ENCODE measurements at regions not wholly inside any gene's neighbourhood (a gene's known extent, or its start where the extent isn't known, plus 50 kb on each side); places are given as distances from the start of the nearest gene placed in this dataset.

DNA sequence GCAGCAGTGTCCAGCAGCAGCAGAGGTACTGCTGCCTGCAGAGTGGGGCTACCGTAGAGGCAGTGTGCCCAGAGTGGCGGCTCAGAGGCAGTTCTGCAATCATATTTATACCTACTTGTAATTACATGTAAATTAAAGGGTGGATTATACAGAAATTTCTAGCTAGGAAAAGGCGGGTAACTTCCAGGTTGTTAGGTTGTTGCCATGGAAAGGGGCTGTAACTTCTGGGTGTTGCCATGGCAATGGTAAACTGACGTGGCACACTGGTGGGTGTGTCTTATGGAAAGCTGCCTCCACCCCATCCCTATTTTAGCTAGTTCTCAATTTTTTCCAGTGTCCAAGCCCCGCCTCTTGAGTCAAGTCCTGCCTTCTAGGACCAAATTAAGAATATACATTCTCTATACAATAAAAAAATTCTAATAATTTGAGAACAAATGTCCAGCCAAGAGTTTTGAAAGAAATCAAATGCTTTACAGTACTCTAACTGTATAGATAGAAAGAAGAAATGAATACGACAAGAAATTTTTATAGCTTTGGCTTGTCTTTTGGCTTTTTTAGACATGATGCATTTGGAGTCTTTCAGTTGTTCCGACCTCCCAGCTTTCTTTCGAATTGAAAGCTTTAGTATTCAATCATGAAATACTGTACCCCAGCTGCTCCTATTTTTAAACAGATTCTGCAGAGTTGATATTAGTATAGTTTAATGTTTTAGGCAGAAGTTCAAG lies 816.6 kb downstream of the DIAPH3 start:
- no peak for DNase-seq (ENCODE audit: low read depth)

DNA sequence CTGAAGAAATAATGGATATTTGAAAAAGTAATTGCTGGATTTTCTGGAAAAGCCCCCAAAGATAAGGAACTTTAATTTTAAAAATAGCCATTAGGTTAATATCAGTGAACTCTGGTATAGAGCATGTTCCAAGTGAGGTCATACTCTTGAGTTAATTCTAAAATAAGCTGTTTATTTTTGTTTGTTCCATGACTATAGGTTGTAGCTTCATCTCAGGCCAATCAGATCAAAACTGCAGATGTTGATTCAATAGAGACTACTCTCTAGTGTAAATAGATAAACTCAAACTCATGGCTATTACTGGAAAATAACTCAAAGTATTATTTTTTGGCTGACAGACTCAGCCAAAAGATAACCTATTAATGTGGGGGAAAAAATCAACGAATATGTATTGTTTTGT lies 815.1 kb downstream of the DIAPH3 start:
- no peak for DNase-seq (ENCODE audit: low read depth)

DNA sequence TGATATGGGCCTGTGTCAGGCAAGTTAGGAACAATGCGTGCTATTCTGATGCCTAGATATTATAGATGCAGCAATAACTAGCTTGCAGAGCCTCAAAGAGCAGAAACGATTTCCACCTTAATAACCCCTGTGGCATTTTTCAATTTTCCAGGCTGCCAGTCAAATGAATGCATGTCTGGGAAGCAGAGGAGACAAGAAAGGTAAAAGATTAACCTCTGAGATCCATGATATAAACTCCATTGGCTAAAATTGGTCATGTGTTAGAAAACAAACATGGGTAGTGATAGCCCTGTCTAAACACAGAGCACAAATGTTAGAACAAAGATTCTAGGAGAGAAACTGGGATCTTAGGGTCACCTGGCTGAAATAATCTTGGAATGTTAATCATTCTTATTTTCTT lies 811.1 kb downstream of the DIAPH3 start:
- DNase-seq (ENCODE audit: low read depth), result no peak

DNA sequence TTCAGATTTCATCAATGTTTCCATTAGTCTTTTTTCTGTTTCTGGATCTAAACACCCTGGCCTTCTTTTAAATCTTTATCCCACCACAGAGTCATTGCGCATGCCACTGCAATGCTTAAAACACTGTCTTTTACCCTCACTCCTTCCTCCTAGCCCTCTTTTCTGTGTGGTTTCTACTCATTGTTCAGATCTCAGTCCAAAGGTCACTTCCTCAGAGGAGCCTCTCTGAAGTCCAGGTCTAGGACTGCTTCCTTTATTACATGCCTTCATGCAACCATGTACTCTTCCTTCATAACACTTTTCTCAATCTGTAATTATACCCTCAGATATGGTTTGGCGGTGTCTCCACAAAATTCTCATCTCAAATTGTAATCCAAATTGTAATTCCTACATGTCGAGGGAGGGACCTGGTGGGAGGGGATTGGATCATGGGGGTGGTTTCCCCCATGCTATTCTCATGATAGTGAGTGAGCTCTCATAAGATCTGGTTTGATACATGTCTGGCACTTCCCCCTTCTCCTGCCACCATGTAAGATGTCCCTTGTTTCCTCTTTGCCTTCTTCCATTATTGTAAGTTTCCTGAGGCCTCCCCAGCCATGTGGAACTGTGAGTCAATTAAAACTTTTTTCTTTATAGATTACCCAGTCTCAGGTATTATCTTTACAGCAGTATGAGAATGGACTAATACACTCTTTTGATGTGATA lies 808.9 kb downstream of the DIAPH3 start:
- no peak for DNase-seq (ENCODE audit: low read depth)

DNA sequence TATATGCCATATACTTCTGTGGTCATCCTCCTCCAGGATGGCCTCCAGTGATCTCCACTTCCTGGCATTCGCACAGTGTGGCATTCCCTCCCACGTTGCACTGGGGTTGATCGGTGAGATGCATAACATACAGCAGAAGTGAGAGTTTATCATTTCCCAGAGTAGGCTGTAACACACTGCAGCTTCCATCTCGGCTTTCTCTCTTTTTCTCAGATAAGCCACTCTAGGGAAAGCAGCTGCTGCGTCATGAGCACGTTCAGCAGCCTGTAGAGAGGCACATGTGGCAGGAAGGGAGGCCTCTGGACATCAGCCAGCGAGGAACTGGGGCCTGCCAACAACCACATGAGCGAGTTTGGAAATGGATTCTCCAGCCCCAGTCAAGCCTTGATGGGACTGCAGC lies 807.1 kb downstream of the DIAPH3 start:
- peak; percentile 26 for DNase-seq (ENCODE audit: low read depth)

DNA sequence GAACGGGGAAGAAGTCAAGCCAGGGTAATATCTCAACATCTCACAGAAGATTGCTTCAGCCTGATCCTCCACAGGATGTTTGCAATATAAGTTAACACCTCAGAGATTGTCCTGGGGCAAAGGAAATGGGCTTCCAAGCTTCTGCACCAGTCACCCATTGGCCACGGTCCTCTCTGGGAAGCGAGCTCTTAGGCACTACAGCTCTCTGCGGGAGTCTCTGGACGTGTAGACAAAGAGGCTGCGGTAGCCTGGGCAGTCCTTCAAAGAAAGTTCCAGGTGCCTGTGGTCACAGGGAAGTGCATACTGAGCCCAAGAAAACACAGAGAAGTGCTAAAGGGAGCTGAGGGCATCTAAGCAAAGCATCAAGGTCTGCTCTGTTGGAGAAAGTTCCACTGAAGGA lies 805.7 kb downstream of the DIAPH3 start:
- no peak for DNase-seq (ENCODE audit: low read depth)

DNA sequence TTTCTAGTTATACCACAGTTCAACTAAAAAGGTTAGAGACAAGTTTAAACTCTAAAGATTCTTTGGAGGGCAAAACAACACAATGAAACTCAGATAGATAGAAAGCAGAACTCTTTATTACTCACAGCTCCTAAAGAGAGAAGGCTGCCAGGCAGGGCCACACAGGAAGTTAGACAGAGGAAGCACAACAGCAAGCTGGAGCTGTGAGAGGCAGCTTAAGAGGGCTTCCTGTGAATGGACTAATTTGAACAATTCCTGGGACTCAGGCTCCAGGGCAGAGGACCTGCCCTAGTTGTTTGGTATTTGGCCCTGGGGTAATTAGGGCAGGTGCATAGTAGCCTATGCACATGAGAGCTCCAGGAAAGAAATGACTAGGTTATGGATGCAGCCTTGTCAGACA lies 803.6 kb downstream of the DIAPH3 start:
- no peak for DNase-seq (ENCODE audit: low read depth)

DNA sequence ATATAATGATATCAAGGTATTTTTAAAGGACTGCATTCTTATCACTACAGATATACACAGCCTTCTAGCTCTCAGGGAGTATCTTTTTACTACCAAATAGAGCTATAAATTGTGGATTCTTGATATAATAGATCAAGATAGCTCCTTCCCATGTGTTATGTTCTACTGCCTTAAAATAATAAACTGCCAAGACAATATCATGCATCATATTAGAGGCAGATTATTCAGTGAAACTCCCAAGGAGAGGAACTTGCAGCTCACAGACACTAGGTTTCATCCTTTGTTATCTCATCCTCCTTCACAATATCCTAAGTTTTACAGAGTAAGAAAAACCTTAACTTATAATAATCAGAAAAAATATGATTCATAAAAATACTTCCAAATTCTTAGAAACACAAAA lies 802.8 kb downstream of the DIAPH3 start:
- DNase-seq (ENCODE audit: low read depth), result no peak

DNA sequence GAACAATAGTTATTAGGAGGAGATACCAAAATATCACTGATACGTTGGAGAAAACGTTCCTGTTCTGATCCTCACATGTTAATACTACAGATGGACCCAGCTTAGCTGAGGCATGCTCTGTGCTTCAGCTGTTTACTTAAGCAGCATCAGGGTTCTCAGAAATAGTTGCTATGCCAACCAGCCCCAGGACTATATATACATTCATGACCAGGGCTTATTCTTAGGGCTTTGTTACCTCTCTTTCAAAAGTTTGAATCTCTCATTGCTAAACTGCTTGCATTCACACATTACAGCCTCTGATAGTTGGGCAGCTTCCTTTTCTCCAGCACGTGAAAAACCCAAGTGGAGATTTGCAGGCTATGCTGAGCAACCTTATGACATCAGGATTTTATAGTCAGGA lies 800.4 kb downstream of the DIAPH3 start:
- no peak for DNase-seq (ENCODE audit: low read depth)

DNA sequence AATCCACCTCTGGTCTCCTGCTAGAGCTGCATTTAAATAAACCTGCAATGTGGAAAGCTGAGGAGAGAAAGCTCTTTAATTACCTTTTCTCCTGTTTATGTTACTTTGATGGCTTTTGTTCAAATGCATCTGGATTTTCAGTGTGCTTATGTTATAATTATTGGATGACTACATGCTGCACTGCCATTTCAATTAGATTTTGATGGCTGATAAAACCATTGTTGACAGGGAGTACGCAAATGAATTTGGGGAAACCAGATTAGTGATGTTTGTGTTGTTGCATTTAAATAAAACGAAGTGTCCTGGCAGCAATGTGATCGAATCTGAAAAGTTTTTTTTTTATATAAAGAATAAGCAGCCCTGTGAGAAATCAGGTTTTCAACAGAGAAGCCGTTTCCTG lies 799.8 kb downstream of the DIAPH3 start:
- no peak for DNase-seq (ENCODE audit: low read depth)

DNA sequence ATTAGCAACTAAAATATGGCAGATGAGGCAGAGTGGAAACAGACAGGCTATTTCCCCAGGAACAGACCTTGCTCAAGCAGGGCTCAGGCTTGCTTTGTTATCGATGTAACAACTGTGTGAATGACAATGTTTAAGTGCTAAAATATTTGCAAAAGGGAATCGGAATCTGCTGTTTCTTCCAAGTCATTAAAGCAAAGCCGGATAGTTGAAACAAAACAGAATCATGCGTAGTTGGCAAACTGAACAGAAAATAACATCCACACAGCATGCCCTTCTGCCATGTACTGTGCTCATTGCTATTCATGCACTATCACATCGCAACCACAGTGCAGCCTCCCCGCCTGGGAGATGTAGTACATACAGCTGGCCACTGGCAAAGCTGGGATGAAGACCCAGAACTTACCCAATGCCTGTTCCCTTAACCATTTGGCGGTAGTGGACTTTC lies 799.1 kb downstream of the DIAPH3 start:
- DNase-seq (ENCODE audit: low read depth), result no peak

DNA sequence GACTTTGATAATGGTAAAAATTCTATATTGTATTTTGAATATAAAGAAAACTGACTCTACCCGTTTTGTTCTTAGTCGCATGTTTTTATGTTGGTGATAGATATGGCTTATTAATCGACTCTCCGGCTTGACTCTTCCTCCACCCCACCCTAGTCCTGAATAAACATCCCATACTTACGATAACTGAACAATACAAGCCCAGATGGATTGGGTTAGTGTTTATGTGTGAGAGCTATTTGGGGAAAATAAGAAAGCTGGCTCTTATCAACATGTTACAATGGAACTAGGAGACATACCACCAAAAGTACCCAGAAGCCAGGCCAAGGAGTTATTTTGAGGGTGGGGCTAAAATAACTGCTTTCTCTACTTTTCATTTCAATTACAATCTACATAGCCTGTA lies 796.3 kb downstream of the DIAPH3 start:
- DNase-seq (ENCODE audit: low read depth), result no peak

DNA sequence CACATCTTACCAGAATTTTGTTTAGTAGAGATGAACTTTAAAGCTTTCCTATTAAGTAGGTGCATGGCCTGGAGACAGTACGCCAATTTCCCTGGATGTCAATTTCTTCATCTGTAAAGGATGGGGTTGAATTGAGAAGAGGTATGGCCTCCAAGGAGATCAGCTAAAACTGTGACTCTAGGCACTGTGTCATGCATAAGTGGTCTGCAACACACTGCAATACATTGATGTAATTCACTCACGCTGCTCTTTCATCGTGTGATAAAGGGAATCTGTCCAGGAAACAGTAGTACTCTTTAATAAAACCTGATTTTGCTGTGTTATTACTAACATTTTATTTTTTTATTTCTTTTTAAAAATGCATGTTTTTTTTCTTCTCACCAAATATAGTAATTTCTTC lies 795.8 kb downstream of the DIAPH3 start:
- DNase-seq (ENCODE audit: low read depth), result no peak

DNA sequence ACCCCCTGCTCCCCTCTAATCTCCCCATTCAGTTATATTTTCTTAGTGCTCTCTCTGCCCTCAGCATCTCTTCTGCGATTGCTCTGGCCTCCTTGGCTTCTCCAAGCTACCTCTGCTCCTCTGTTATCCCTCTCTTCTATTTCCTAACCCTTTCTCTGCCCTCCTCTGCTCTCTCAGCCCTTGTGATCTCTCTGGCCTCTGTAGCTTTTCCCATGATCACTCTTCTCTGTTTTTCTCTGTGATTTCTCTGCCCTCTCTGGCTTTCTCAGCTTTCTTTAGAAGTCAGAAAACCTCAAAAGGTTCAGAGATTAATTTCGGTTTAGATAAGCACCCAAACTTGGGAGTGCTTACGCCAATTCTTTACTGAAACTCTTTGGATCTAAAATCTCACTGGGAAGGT lies 795.0 kb downstream of the DIAPH3 start:
- DNase-seq (ENCODE audit: low read depth), result no peak

DNA sequence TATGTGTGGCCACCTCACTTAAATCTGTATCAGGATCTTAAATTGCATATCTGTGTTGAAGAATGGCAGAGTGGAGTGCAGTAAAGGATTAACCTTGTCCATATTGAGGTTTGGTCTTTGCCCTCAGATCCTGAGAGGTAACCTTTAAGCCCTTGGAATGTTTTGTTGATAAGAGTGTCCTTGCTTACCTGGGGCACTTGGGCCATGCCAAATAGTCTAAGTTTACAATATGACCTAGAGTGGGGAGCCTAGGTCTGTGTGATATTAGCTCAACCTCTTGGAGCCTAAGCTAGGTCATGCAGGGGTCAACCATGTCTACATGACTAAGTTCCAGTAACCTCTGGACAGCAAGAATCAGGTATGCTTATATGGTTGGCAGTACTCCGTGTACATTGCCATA lies 792.5 kb downstream of the DIAPH3 start:
- DNase-seq (ENCODE audit: low read depth), result no peak

DNA sequence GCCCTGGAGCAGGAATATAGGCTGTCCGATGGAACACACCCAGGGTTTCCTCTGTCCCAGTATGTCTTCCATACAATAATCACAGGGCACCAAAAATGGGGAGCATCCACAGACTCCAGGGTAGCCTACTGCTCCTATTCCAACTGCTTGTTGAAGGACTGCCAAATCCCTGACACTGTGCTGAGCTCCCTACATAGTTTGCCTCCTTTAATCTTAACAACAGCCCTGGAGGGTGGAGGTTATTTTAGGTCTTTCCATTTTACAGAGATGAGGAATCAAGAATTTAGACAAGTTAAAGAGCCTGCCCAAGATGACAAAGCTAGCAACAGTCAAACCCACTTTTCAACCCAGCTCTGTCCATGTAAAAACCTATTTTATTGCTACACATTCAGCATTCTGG lies 790.4 kb downstream of the DIAPH3 start:
- DNase-seq (ENCODE audit: low read depth), result no peak

DNA sequence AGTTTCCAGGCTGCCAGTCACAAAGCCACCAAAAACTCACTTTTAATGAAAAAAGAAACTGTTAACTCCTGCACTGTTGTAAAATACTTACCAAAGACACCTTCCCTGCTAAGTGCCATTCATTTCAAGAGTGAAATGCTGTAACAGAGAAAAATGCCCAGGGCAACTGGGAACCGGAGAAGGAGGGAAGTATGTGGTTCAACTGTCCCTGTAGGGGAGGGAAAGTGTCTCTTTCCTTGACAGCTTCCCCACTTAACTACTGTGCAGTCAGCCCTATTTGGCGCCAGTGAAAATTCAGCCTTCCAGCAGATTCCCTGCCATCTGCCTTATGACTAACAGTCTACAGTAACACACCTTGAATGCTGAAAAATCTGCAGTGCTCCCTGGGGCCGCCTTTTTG lies 789.0 kb downstream of the DIAPH3 start:
- no peak for DNase-seq (ENCODE audit: low read depth)

DNA sequence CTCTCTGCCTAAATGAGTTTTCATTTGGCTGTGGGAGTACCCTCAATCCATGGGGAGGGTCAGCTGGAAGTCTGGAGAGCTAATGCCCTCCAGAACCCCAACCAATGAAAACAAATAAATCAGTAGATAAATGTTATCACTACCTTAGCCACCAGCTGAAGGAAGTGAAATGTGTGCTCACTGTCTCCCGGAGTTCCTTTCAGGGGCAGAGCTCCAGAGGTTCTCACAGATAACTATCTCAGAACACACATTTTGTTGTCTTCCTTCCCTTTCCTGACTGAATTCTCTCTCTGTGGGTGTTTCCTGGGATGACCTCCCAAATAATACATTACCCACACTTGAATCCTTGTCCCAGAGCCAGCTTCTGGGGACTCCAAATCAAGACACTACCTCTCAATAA lies 779.6 kb downstream of the DIAPH3 start:
- no peak for DNase-seq (ENCODE audit: low read depth)

DNA sequence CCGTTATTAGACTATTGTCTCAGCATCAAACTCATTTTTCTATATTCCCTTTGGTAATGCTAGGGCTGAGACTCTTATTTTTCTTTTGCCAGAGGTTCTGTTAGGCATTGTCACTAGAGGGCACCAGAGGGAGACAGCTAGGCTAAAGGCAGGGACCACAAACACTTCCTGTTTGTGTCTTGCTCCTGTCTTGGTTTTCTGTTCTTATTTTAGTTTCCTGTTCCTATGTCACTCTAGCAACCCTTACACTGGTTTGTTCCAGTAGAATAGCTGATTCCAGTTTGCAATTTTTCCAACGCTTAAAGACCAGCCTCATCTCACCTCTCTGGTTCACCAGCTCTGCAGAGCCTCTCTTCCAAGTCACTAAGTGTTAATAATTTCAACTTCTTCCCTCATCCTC lies 772.0 kb downstream of the DIAPH3 start:
- DNase-seq (ENCODE audit: low read depth), result peak; percentile 66

DNA sequence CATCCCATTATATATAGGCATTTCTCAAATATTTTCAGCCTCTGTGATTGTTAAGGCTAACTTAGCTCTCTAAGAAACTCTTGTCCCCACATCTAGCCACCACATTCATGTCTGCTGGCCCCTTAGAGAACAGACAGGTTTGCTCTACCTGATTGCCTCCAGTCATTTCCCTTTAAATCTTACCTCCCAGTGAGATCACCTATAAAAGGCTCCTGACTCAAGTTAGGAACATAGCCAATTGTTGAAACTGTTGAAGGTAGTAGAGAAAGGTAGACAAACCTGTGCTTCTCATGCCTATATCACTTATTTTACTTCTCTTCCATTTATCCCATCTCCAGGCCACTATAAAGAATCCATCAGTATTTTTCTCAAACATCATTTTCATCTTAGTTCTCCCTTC lies 771.4 kb downstream of the DIAPH3 start:
- DNase-seq (ENCODE audit: low read depth), result no peak

DNA sequence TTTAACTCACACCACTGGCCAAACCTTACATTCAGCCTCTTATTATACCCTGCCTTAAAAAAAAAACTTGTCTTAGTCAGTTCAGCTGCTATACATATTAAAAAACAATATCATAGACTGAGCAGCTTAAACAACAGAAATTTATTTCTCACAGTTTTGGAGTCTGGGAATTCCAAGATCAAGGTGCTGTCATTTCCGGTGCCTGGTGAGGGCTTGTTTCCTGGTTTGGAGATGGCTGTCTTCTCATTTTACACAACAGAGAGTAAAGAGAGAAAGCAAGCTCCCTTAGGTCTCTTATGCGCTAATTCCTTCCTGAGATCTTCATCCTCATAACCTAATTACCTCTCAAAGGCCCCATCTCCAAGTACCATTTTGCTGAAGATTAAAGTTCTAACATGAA lies 769.2 kb downstream of the DIAPH3 start:
- DNase-seq (ENCODE audit: low read depth), result no peak

DNA sequence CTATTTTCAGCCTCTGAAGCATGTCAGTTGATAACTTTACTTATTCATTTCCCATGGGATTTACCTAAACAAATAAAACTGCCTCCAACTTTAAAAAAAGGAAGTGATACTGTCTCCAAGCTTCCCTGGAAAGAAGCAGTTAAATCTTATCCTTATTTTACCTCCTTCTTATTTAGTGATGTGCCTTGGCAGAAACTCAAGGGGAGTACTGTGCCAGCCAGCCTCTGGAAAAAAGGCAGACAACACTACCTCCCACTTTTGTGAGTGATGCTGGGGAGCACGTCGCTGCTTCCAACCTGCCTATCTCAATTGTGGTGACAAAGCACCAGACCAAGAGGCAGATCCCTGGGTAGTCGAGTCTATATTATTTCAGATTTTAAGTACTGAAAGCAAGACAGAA lies 765.6 kb downstream of the DIAPH3 start:
- no peak for DNase-seq (ENCODE audit: low read depth)

DNA sequence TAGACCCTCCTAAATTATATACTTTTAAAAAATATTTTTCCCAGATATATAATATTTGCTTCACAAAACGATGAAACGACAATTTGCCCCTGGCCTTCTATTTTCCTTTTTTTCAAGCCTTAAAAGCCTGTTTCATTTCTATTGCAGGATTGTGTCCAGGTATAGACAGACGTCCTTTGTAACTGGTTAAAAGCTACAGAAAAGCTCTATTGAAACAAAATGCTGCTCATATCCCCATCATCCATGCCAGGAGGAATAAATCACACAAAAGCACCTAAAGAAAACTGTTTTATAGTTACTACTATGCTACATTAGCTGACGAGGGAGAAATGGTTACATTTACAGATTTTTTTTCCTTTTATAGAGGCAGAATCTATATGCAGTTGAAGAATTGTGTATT lies 765.1 kb downstream of the DIAPH3 start:
- no peak for DNase-seq (ENCODE audit: low read depth)

DNA sequence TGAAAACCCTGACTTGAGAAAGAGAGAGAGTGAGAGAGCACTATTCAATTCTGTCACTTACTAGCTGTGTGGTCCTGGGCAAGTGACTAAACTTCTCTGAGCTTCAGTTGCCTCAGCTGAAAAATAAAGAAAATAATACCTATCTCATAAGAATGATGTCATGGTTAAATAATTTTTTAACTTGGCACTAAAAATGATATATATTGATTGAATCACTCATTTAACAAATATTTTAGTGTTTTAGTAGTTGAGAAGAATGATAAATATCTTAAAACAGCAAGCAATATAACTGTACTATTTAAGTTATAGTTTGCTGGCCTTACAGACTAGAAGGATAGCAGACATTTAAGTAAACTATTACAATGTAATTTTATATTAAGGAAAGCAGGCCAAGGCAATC lies 764.2 kb downstream of the DIAPH3 start:
- no peak for DNase-seq (ENCODE audit: low read depth)

All from LHCN-M2 (cell line).